OCI-LY1 (cell line): ENCODE measurements at regions not wholly inside any gene's neighbourhood (a gene's known extent, or its start where the extent isn't known, plus 50 kb on each side); places are given as distances from the start of the nearest gene placed in this dataset.

Experiments used
- CTCF ChIP-seq: fragments of 200-600 bp; sonication (generic), shearing (Covaris generic); IDR thresholded peaks from 2 replicates; pipeline ENCODE4 v1.5.1; 2017; ENCODE audit warnings: mild to moderate bottlenecking, antibody characterized with exemption, low read length, moderate library complexity, mixed read lengths
- EZH2 ChIP-seq: fragments of 200-600 bp; sonication (generic), shearing (Covaris generic); IDR thresholded peaks from 2 replicates; pipeline ENCODE4 v1.8.0; 2017; ENCODE audit warnings: borderline replicate concordance, mixed run types, mild to moderate bottlenecking, antibody characterized with exemption, low read length, moderate library complexity, mixed read lengths

GRCh38 chr6:86657192-86657591 lies 280.1 kb upstream of the HTR1E start:
- no peak for TF ChIP-seq CTCF
- TF ChIP-seq EZH2, result no peak
